Fibroblast of gingiva (primary cell): ENCODE measurements at regions not wholly inside any gene's neighbourhood (a gene's known extent, or its start where the extent isn't known, plus 50 kb on each side); places are given as distances from the start of the nearest gene placed in this dataset.

Experiments used
- DNase-seq: peaks from one replicate; pipeline ENCODE4 v3.0.0-alpha.2; 2011; ENCODE audit warnings: low read depth

GRCh38 chr16:14334366-14335080 lies 263.4 kb downstream of the MRTFB start:
- DNase-seq, result peak; percentile 54

- no peak for DNase-seq
Measured at GRCh38 chr16:14333361-14333760, 262.2 kb downstream of the MRTFB start.

- no peak for DNase-seq
Measured at GRCh38 chr16:14331020-14331419, 259.9 kb downstream of the MRTFB start.

- no peak for DNase-seq
Measured at GRCh38 chr16:14329727-14330350, 258.7 kb downstream of the MRTFB start.

- DNase-seq, result no peak
Measured at GRCh38 chr16:14325502-14326401, 254.6 kb downstream of the MRTFB start.

- peak; percentile 53 for DNase-seq
Measured at GRCh38 chr16:14324581-14324980, 253.5 kb downstream of the MRTFB start.

- DNase-seq, result no peak
Measured at GRCh38 chr16:14322186-14322585, 251.1 kb downstream of the MRTFB start.

GRCh38 chr16:14321542-14321941 lies 250.4 kb downstream of the MRTFB start:
- DNase-seq, result no peak

GRCh38 chr16:14320406-14320805 lies 249.3 kb downstream of the MRTFB start:
- no peak for DNase-seq
